H1 (cell line): ENCODE measurements at regions not wholly inside any gene's neighbourhood (a gene's known extent, or its start where the extent isn't known, plus 50 kb on each side); places are given as distances from the start of the nearest gene placed in this dataset.

Experiments used
- CTCF ChIA-PET: fragments of 300-600 bp; sonication (Branson Sonifier 250); formaldehyde crosslinking; loops from one replicate; lab custom pipeline; 2021; ENCODE audit not compliant: partially characterized antibody; lab: Charles Lee
- POLR2A ChIA-PET: fragments of 300-600 bp; sonication (Branson Sonifier 250); formaldehyde crosslinking; loops from one replicate; lab custom pipeline; 2021; ENCODE audit warnings: inconsistent platforms; ENCODE audit not compliant: partially characterized antibody; lab: Charles Lee
- DNase-seq, 2 experiments: peaks; one replicate each; pipeline versions ENCODE4 v3.0.0 to v3.0.0-alpha.2; 2010 to 2022; ENCODE audit warnings: low spot score in 2 of 2, low read depth in 1 of 2, mixed read lengths in 1 of 2
- FAIRE-seq: peaks from 2 replicates; lab custom pipeline; 2011; peaks lifted over from hg19 to GRCh38; lab: Jason Lieb, UNC
- H2AFZ ChIP-seq: 2 replicates; pipeline ENCODE4 v1.8.1; 2012; ENCODE audit warnings: low read length, inconsistent platforms
- H2AK5ac ChIP-seq: 2 replicates; pipeline ENCODE4 v1.6.1; 2013; ENCODE audit warnings: low read depth, low read length
- H2BK120ac ChIP-seq: replicated peaks from 2 replicates; pipeline ENCODE3; 2013; ENCODE audit warnings: low read depth, low read length, inconsistent platforms
- H2BK12ac ChIP-seq: 2 replicates; pipeline ENCODE4 v1.6.1; 2013; ENCODE audit warnings: low read depth, low read length
- H2BK15ac ChIP-seq: 2 replicates; pipeline ENCODE4 v1.6.1; 2013; ENCODE audit warnings: low read length
- H2BK20ac ChIP-seq: 2 replicates; pipeline ENCODE4 v1.6.1; 2013; ENCODE audit warnings: low read length
- H2BK5ac ChIP-seq: 2 replicates; pipeline ENCODE4 v1.6.1; 2013; ENCODE audit warnings: low read depth, low read length
- H3K14ac ChIP-seq: 2 replicates; pipeline ENCODE4 v1.6.1; 2013; ENCODE audit warnings: inconsistent platforms; ENCODE audit not compliant: insufficient read length
- H3K18ac ChIP-seq: 2 replicates; pipeline ENCODE4 v1.6.1; 2013; ENCODE audit warnings: low read length; ENCODE audit errors: extremely low read depth
- H3K23ac ChIP-seq: 2 replicates; pipeline ENCODE4 v1.6.1; 2013; ENCODE audit warnings: inconsistent platforms; ENCODE audit not compliant: insufficient read length
- H3K23me2 ChIP-seq: 2 replicates; pipeline ENCODE4 v1.6.1; 2013; ENCODE audit warnings: low read depth, low read length
- H3K27ac ChIP-seq: 2 replicates; pipeline ENCODE4 v1.6.1; 2011; ENCODE audit warnings: low read depth, low read length, inconsistent platforms
- H3K27me3 ChIP-seq, 4 experiments: replicated peaks in 1 of 4; 1 replicate in 1 of 4; 2 replicates in 3 of 4; pipeline versions ENCODE4 v1.6.1 to v1.8.1; 2011 to 2013; ENCODE audit warnings: low read length in 3 of 4, mild to moderate bottlenecking in 3 of 4, inconsistent platforms in 2 of 4, mixed read lengths in 2 of 4, moderate library complexity in 1 of 4; ENCODE audit not compliant: control insufficient read depth in 3 of 4, insufficient read depth in 3 of 4; ENCODE audit errors: extremely low read depth in 1 of 4
- H3K36me3 ChIP-seq, 4 experiments: 2 replicates each; pipeline versions ENCODE4 v1.6.1 to v1.8.1; 2011 to 2013; ENCODE audit warnings: mild to moderate bottlenecking in 4 of 4, low read length in 3 of 4, moderate library complexity in 2 of 4, control low read depth in 1 of 4, inconsistent platforms in 1 of 4; ENCODE audit not compliant: insufficient read depth in 4 of 4, control insufficient read depth in 2 of 4
- H3K4ac ChIP-seq: replicated peaks from 2 replicates; pipeline ENCODE3; 2013; ENCODE audit warnings: low read length, low read depth, mixed read lengths, inconsistent platforms; ENCODE audit not compliant: insufficient read length
- H3K4me1 ChIP-seq, 4 experiments: replicated peaks in 1 of 4; 1 replicate in 1 of 4; 2 replicates in 3 of 4; pipeline versions ENCODE4 v1.6.1 to v1.8.1; 2011 to 2013; ENCODE audit warnings: low read length in 3 of 4, inconsistent platforms in 2 of 4, mixed read lengths in 1 of 4; ENCODE audit not compliant: insufficient read depth in 4 of 4, control insufficient read depth in 3 of 4
- H3K4me2 ChIP-seq, 2 experiments: 2 replicates each; pipeline versions ENCODE4 v1.6.1 to v1.8.1; 2011 to 2013; ENCODE audit warnings: low read depth in 2 of 2, low read length in 2 of 2, control low read depth in 1 of 2, inconsistent platforms in 1 of 2, mild to moderate bottlenecking in 1 of 2; ENCODE audit not compliant: insufficient read depth in 1 of 2
- H3K4me3 ChIP-seq, 4 experiments: fragments of 200-600, 300-600 bp in 1 of 4; sonication (generic), shearing (Covaris generic), sonication (Bioruptor Twin) in 1 of 4; 2 replicates each; pipeline versions ENCODE4 v1.5.1 to v1.8.1; 2011 to 2016; ENCODE audit warnings: low read length in 4 of 4, low read depth in 3 of 4, control low read depth in 2 of 4, inconsistent platforms in 2 of 4, mild to moderate bottlenecking in 2 of 4, mixed read lengths in 1 of 4, moderate library complexity in 1 of 4; ENCODE audit not compliant: insufficient read depth in 2 of 4; ENCODE audit errors: extremely low read depth in 1 of 4
- H3K56ac ChIP-seq: replicated peaks from 2 replicates; pipeline ENCODE3; 2013; ENCODE audit warnings: low read depth, mild to moderate bottlenecking, mixed read lengths, low read length, inconsistent platforms; ENCODE audit not compliant: insufficient read length
- H3K79me1 ChIP-seq: 2 replicates; pipeline ENCODE4 v1.6.1; 2013; ENCODE audit warnings: low read depth, low read length, control low read depth
- H3K79me2 ChIP-seq, 2 experiments: 2 replicates each; pipeline versions ENCODE4 v1.6.1 to v1.8.1; 2012 to 2013; ENCODE audit warnings: low read length in 2 of 2, mild to moderate bottlenecking in 2 of 2, inconsistent platforms in 1 of 2; ENCODE audit not compliant: insufficient read depth in 2 of 2, control insufficient read depth in 1 of 2
- H3K9ac ChIP-seq, 4 experiments: replicated peaks in 1 of 4; 1 replicate in 1 of 4; 2 replicates in 3 of 4; pipeline versions ENCODE4 v1.6.1 to v1.8.1; 2011 to 2013; ENCODE audit warnings: low read depth in 3 of 4, low read length in 3 of 4, control low read depth in 2 of 4, mild to moderate bottlenecking in 2 of 4, moderate library complexity in 2 of 4, inconsistent platforms in 1 of 4; ENCODE audit errors: extremely low read depth in 1 of 4
- H3K9me3 ChIP-seq, 2 experiments: 2 replicates each; pipeline versions ENCODE4 v1.6.1 to v1.8.1; 2012 to 2013; ENCODE audit warnings: mild to moderate bottlenecking in 2 of 2, moderate library complexity in 2 of 2, control low read depth in 1 of 2, inconsistent platforms in 1 of 2, low read depth in 1 of 2, low read length in 1 of 2, mixed read lengths in 1 of 2; ENCODE audit not compliant: insufficient read depth in 2 of 2
- H4K20me1 ChIP-seq, 2 experiments: replicated peaks in 1 of 2; 2 replicates each; pipeline versions ENCODE3 to v1.8.1; 2011 to 2013; ENCODE audit warnings: inconsistent platforms in 2 of 2, low read length in 2 of 2, mild to moderate bottlenecking in 1 of 2; ENCODE audit not compliant: insufficient read depth in 2 of 2, control insufficient read depth in 1 of 2
- H4K5ac ChIP-seq: 2 replicates; pipeline ENCODE4 v1.6.1; 2013; ENCODE audit warnings: low read length, low read depth, mixed read lengths, inconsistent platforms; ENCODE audit not compliant: insufficient read length
- H4K8ac ChIP-seq: 2 replicates; pipeline ENCODE4 v1.8.0; 2013; ENCODE audit warnings: mild to moderate bottlenecking, moderate library complexity, low read length, inconsistent platforms; ENCODE audit not compliant: insufficient read depth; ENCODE audit errors: extremely low read depth
- H4K91ac ChIP-seq: replicated peaks from 2 replicates; pipeline ENCODE3; 2013; ENCODE audit warnings: low read length, mixed read lengths, inconsistent platforms; ENCODE audit not compliant: insufficient read length
- ATF3 ChIP-seq: IDR thresholded peaks from 2 replicates; pipeline ENCODE4 v1.6.1; 2011; ENCODE audit warnings: low read depth, mild to moderate bottlenecking, low read length; ENCODE audit not compliant: insufficient read depth
- BACH1 ChIP-seq: IDR thresholded peaks from 2 replicates; pipeline ENCODE4 v1.6.1; 2012; ENCODE audit warnings: low read length, improper control_type of control experiment
- BCL11A ChIP-seq, 2 experiments: IDR thresholded peaks; one replicate each; pipeline ENCODE4 v1.6.1; 2011; ENCODE audit warnings: low read depth in 2 of 2, low read length in 2 of 2, mild to moderate bottlenecking in 2 of 2
- CREB1 ChIP-seq: IDR thresholded peaks from 2 replicates; pipeline ENCODE4 v1.6.1; 2012; ENCODE audit warnings: inconsistent platforms
- E2F6 ChIP-seq: IDR thresholded peaks from 2 replicates; pipeline ENCODE4 v1.6.1; 2012; ENCODE audit warnings: inconsistent platforms
- EP300 ChIP-seq, 2 experiments: IDR thresholded peaks; 1 replicate in 1 of 2; 2 replicates in 1 of 2; pipeline ENCODE4 v1.6.1; 2011 to 2012; ENCODE audit warnings: low read depth in 2 of 2, low read length in 2 of 2, mild to moderate bottlenecking in 2 of 2, borderline replicate concordance in 1 of 2, inconsistent platforms in 1 of 2, moderate library complexity in 1 of 2
- HDAC6 ChIP-seq: IDR thresholded peaks from one replicate; pipeline ENCODE4 v1.7.1; 2012; ENCODE audit warnings: low read depth, mild to moderate bottlenecking, inconsistent platforms, low read length, moderate library complexity
- JUND ChIP-seq: IDR thresholded peaks from 2 replicates; pipeline ENCODE4 v1.6.1; 2011; ENCODE audit warnings: mild to moderate bottlenecking, improper control_type of control experiment, low read length
- POU5F1 ChIP-seq: IDR thresholded peaks from 2 replicates; pipeline ENCODE4 v1.6.1; 2011; ENCODE audit warnings: low read depth, mild to moderate bottlenecking, low read length, moderate library complexity
- RAD21 ChIP-seq, 2 experiments: IDR thresholded peaks in 1 of 2; conservative IDR thresholded peaks in 1 of 2; 2 replicates each; pipeline ENCODE4 v1.6.1; 2011; ENCODE audit warnings: low read depth in 2 of 2, low read length in 2 of 2, improper control_type of control experiment in 1 of 2, inconsistent platforms in 1 of 2, mild to moderate bottlenecking in 1 of 2, moderate library complexity in 1 of 2
- SP1 ChIP-seq: IDR thresholded peaks from 2 replicates; pipeline ENCODE4 v1.6.1; 2011; ENCODE audit warnings: low read depth, low read length
- SRF ChIP-seq: IDR thresholded peaks from 2 replicates; pipeline ENCODE4 v1.6.1; 2011; ENCODE audit warnings: mild to moderate bottlenecking, low read depth, low read length, moderate library complexity
- TAF1 ChIP-seq: IDR thresholded peaks from 2 replicates; pipeline ENCODE4 v1.6.1; 2011; ENCODE audit warnings: mild to moderate bottlenecking, low read depth, low read length
- WGBS, 2 experiments: shearing (Covaris generic) in 1 of 2; methylation state at CpG; one replicate each; pipeline versions ENCODE4 v1.1.6 to v1.1.7; 2013 to 2015; ENCODE audit warnings: low lambda C conversion rate in 2 of 2, mixed read lengths in 2 of 2, inconsistent platforms in 1 of 2, low coverage in 1 of 2, missing lambda C conversion rate in 1 of 2; ENCODE audit not compliant: insufficient replicate concordance in 2 of 2, insufficient coverage in 1 of 2, insufficient read length in 1 of 2; ENCODE audit errors: extremely low coverage in 1 of 2, missing lambda C conversion rate in 1 of 2; 5-methylcytosine and 5-hydroxymethylcytosine counted together

GRCh38 chr3:182058488-182058887 is 346.8 kb downstream of the SOX2 start:
- CTCF ChIA-PET: interaction anchor here (1.0 kb wide), 1 partner anchor 98 kb away, joined by 3 read pairs; no protein-coding TSS in a partner anchor
- Histone ChIP-seq H3K23me2 (no peaks in the 10 kb centered on the region; the same call in 1 of the 2 replicates), H2AFZ (no peak overlapping the region), H3K4me3 (no peak overlapping the region), H3K23ac (no peak overlapping the region), H2BK5ac (no peak overlapping the region), H3K56ac (no peak overlapping the region), H2BK120ac (no peak overlapping the region), H3K9ac (no peak overlapping the region), H3K14ac (no peak overlapping the region), H4K91ac (no peak overlapping the region), H2BK12ac (no peak overlapping the region), H3K4me2 (no peak overlapping the region), H3K27me3 (no peaks in the 10 kb centered on the region), H3K36me3 (no peaks in the 10 kb centered on the region), H3K4me1 (no peaks in the 10 kb centered on the region), H3K9me3 (no peaks in the 10 kb centered on the region), H3K18ac (no peak overlapping the region), H2AK5ac (no peak overlapping the region), H3K79me1 (no peaks in the 10 kb centered on the region), H3K27ac (no peak overlapping the region), H3K79me2 (no peaks in the 10 kb centered on the region), H4K8ac (no peak overlapping the region), H3K4ac (no peak overlapping the region), H4K5ac (no peak overlapping the region), H2BK15ac (no peak overlapping the region), H2BK20ac (no peak overlapping the region), H4K20me1 (no peaks in the 10 kb centered on the region)
- FAIRE-seq (no peak), DNase-seq (no peak)
- POLR2A ChIA-PET: no interaction called here
- 100% methylated on average over 1 of the region's 1 CpG; no CpG with 5 or more reads in 1 of the 2 experiments for WGBS, 2 experiments
- no peak for TF ChIP-seq BCL11A (IDR thresholded peaks at IDR 0.05; ENCODE audit: low read depth in 2 of 2, low read length in 2 of 2)
- TF ChIP-seq BACH1: no peak
- TF ChIP-seq SRF: no peak
- no peak for TF ChIP-seq POU5F1
- TF ChIP-seq CREB1: no peak
- TF ChIP-seq JUND: no peak
- no peak for TF ChIP-seq E2F6
- no peak for TF ChIP-seq ATF3
- TF ChIP-seq HDAC6: no peak
- TF ChIP-seq EP300 (IDR thresholded peaks at IDR 0.05; ENCODE audit: borderline replicate concordance in 1 of 2, low read depth in 2 of 2, low read length in 2 of 2): no peak
- TF ChIP-seq SP1: no peak
- TF ChIP-seq RAD21 (IDR thresholded peaks at IDR 0.05 in 1 of 2, conservative IDR thresholded peaks at IDR 0.05 in 1 of 2; ENCODE audit: low read depth in 2 of 2, low read length in 2 of 2): no peak
- no peak for TF ChIP-seq TAF1
